Cardiac muscle cell (in vitro differentiated cells and primary cell): ENCODE measurements at regions not wholly inside any gene's neighbourhood (a gene's known extent, or its start where the extent isn't known, plus 50 kb on each side); places are given as distances from the start of the nearest gene placed in this dataset.

Source experiments
- DNase-seq, 2 donors: peaks; one replicate each; pipeline versions ENCODE4 v3.0.0 to v3.0.0-alpha.2; 2010 to 2017; ENCODE audit warnings: low read depth in 1 of 2, low spot score in 1 of 2
- H3K27ac ChIP-seq: fragments of 200-600 bp; sonication (generic); 2 replicates; pipeline ENCODE4 v1.5.1; 2016
- H3K27me3 ChIP-seq: fragments of 200-600 bp; sonication (generic); 2 replicates; pipeline ENCODE4 v1.6.0; 2016; ENCODE audit warnings: control low read depth
- H3K36me3 ChIP-seq: fragments of 200-600 bp; sonication (generic); 2 replicates; pipeline ENCODE4 v1.5.1; 2016; ENCODE audit warnings: control low read depth
- H3K4me1 ChIP-seq: fragments of 200-600 bp; sonication (generic); 2 replicates; pipeline ENCODE4 v1.8.1; 2017; ENCODE audit warnings: low read depth, mild to moderate bottlenecking, mixed run types
- H3K4me3 ChIP-seq: fragments of 200-600 bp; sonication (generic); 2 replicates; pipeline ENCODE4 v1.5.1; 2016; ENCODE audit warnings: mild to moderate bottlenecking
- H3K9me3 ChIP-seq: fragments of 200-600 bp; sonication (generic); 2 replicates; pipeline ENCODE4 v1.5.1; 2017; ENCODE audit warnings: low read depth, mild to moderate bottlenecking, control low read depth
- TF ChIP-seq, protein P1 (sequence below): IDR thresholded peaks from 2 replicates; pipeline ENCODE4 v1.5.1; 2012; ENCODE audit warnings: low read depth, mild to moderate bottlenecking, low read length

DNA sequence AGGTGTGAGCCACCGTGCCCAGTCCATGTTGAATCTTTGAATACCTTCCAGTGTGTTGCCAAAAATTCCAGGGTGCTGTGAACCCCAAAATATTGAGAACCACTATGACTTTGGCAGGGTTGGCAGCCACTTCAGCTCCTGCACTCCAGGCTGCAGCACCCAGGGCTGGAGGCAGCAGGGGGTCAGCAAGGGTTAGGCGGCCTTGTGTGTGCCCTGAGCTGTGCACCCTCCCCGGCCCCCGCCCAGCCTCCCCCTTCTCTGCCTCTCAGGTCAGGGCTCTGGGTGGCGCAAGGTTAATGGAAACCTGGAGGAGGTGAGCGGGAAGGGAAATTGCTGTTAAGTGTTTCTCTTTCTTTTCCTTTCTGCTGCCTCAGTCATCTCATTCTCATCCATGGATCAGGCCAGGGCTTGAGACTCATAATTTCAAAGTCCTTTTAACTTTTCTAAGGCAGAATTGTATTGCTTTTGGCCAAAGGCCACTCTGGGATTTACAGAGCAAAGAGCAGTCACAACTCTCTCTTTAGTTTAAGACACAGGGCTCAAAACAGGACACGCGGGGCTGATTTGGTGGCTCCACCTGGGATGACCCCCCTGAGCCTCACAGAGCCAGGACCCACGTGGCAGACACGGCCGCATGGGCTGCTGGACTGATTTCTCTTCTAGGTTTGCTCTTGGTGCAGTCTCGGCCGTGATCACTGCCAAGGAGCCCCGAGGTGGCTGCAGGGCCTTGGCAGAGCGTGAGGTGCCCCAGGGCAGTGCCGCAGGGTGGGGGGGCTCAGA, 212.3 kb downstream of the PTPRU start:
- no peaks in the 10 kb centered on the region for H3K27me3 ChIP-seq
- no peaks in the 10 kb centered on the region for H3K36me3 ChIP-seq
- no peak overlapping the region for H3K27ac ChIP-seq
- H3K4me1 ChIP-seq, result no peaks in the 10 kb centered on the region
- no peak for DNase-seq
- TF ChIP-seq, protein P1, sequence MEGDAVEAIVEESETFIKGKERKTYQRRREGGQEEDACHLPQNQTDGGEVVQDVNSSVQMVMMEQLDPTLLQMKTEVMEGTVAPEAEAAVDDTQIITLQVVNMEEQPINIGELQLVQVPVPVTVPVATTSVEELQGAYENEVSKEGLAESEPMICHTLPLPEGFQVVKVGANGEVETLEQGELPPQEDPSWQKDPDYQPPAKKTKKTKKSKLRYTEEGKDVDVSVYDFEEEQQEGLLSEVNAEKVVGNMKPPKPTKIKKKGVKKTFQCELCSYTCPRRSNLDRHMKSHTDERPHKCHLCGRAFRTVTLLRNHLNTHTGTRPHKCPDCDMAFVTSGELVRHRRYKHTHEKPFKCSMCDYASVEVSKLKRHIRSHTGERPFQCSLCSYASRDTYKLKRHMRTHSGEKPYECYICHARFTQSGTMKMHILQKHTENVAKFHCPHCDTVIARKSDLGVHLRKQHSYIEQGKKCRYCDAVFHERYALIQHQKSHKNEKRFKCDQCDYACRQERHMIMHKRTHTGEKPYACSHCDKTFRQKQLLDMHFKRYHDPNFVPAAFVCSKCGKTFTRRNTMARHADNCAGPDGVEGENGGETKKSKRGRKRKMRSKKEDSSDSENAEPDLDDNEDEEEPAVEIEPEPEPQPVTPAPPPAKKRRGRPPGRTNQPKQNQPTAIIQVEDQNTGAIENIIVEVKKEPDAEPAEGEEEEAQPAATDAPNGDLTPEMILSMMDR, result no peak
- no peaks in the 10 kb centered on the region for H3K9me3 ChIP-seq
- H3K4me3 ChIP-seq, result no peak overlapping the region

DNA sequence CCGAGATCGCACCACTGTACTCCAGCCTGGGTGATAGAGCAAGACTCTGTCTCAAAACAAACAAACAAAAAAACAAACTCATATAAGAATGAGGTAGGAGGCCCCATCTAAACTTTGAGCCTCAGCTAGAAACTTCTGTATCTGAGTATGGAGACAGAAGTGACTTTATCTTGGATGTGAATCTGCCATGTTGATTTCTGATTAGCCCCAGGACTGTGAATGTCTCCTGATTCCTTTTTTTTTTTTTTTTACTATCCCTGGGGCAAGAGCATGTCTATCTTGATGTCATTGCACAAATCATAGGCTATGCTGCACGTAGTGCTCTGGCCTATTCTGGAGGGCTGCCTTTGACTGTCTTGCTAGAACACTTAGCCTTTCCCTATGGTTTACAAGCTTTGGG, 211.0 kb downstream of the PTPRU start:
- DNase-seq, result no peak
- TF ChIP-seq, protein P1, result no peak
- no peaks in the 10 kb centered on the region for H3K27me3 ChIP-seq
- no peaks in the 10 kb centered on the region for H3K9me3 ChIP-seq
- no peaks in the 10 kb centered on the region for H3K4me1 ChIP-seq
- H3K27ac ChIP-seq, result no peak overlapping the region
- no peak overlapping the region for H3K4me3 ChIP-seq
- H3K36me3 ChIP-seq, result no peaks in the 10 kb centered on the region

DNA sequence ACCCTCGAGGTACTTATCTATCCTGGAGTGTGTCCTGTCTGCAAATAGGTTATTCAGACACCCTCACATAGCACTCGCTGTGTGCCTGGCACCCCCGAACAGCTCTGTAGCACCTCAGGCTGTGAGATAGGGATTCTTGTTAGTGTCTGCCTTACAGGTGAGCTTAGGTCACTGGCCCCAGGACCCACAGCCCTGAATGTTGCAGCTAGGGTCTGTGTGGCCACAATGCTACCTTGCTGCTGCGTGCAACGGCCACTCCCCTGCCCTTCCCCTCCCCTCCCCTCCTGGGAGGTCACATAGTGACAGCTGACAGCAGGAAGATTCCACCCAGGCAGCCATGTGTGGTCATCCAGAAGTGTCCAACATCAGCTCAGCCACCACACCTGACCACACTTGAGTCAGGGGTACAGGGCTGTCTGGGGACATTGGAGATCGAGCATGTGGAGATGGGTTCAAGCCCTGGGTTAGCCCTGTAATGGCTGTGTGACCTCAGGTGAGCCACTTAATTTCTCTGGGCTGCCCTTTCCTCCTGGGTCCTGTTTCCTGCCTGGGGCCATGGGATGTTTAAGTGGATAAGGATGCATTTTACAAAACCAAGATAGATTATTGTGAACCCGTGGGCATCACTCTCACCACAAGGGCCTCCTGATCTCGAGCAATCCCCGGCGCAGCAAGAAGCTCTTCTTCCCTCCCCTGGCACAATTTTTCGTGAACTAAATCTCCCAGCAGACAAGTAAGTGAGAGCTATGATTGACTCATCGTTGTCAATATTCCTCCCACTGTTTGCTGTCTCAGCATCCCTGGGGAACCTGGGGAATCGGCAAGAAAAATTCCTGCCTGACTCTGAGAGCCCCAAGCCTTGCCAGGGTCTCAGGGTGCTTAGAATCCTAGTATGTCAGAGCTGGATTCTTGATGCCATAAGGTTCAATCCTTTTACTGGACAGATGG, 208.7 kb downstream of the PTPRU start:
- no peak overlapping the region for H3K4me3 ChIP-seq
- H3K9me3 ChIP-seq, result no peaks in the 10 kb centered on the region
- TF ChIP-seq, protein P1, result no peak
- no peaks in the 10 kb centered on the region for H3K27me3 ChIP-seq
- no peak overlapping the region for H3K27ac ChIP-seq
- no peaks in the 10 kb centered on the region for H3K4me1 ChIP-seq
- no peak for DNase-seq
- H3K36me3 ChIP-seq, result no peaks in the 10 kb centered on the region

DNA sequence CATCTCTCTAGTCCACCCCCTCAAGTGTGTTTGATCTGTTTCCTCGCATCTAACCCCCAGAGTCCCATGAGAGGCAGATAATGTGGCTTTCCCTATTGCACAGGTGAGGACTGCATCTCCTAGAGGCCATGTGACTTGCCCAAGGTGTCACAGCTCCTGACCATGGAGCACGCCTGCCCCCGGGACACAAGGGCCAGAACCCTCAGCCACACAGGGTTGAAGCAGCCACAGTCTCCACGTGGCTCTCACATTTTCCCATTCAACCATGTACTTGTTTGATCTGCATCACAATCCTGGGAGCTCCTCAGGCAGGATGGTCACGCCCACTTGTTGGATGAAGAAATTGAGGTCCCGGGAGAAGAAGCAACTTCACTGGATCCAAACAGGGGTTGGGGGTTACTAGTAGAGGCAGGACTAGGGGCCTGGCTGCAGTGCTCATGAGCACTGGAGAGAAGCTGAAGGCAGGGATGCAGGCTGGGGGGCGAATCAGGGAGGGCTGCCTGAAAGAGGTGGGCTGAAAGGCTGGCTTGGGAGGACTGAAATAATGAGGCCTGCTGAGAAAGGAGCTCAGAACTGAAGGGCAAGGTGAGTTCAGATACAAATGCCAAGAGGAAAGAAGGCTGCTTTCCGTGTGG, 207.9 kb downstream of the PTPRU start:
- DNase-seq, result no peak
- H3K4me1 ChIP-seq, result no peaks in the 10 kb centered on the region
- H3K27me3 ChIP-seq, result no peaks in the 10 kb centered on the region
- TF ChIP-seq, protein P1, result no peak
- H3K27ac ChIP-seq, result no peak overlapping the region
- no peaks in the 10 kb centered on the region for H3K9me3 ChIP-seq
- H3K36me3 ChIP-seq, result no peaks in the 10 kb centered on the region
- no peak overlapping the region for H3K4me3 ChIP-seq

DNA sequence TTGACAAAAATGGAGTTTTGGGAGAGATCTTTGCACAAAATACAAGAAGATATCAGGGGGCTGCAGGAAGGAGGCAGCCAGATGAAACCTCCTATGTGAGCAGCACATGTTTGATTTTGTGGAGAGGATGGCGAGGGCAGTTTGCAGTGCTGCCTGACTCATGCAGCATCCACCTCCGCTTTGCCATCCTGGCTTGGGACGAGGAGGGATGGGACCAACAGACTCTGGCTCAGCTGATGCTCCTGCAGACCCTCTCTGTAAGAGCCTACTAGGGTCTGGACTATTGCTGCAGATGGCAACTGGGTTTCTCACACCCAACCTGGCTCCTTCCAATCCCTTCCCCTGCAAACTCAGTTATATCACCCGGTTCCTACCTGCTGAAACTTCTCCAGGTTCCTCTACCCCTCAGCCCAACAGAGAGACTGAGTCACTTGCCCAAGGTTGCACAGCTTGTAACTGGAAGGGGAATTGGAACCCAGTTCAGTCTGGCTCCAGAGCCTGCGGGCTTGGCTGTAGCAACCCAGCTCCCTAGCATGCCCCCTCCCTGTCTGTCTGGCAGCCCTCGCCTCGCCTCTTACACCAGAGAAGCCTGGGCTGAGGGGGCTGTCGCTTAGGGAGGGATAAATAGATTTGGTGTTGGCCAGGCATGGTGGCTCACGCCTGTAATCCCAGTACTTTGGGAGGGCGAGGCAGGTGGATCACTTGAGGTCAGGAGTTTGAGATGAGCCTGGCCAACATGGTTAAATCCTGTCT, 205.8 kb downstream of the PTPRU start:
- DNase-seq, result no peak
- Histone ChIP-seq H3K27me3 (no peaks in the 10 kb centered on the region), H3K9me3 (no peaks in the 10 kb centered on the region), H3K27ac (no peak overlapping the region), H3K4me1 (no peaks in the 10 kb centered on the region), H3K36me3 (no peaks in the 10 kb centered on the region), H3K4me3 (no peak overlapping the region)
- TF ChIP-seq, protein P1, result no peak
